Muscle layer of colon (tissue), 2 donors: ENCODE measurements at regions not wholly inside any gene's neighbourhood (a gene's known extent, or its start where the extent isn't known, plus 50 kb on each side); places are given as distances from the start of the nearest gene placed in this dataset.
"Not testable (repeated sequence)": the region's sequence is repeated elsewhere in the genome, so short reads cannot be mapped to it uniquely, and the experiment has no call there.

Experiments
- H3K27ac ChIP-seq: one replicate; pipeline ENCODE4 v1.7.0; 2013; ENCODE audit warnings: low read depth, mild to moderate bottlenecking, low read length, moderate library complexity
- H3K27me3 ChIP-seq, 2 donors: one replicate each; pipeline ENCODE4 v1.7.0; 2013; ENCODE audit warnings: low read length in 2 of 2, mild to moderate bottlenecking in 2 of 2; ENCODE audit not compliant: insufficient read depth in 2 of 2, control insufficient read depth in 1 of 2
- H3K36me3 ChIP-seq: one replicate; pipeline ENCODE4 v1.7.0; 2013; ENCODE audit warnings: mild to moderate bottlenecking, low read length; ENCODE audit not compliant: insufficient read depth
- H3K4me1 ChIP-seq: one replicate; pipeline ENCODE4 v1.7.0; 2013; ENCODE audit warnings: mild to moderate bottlenecking, low read length; ENCODE audit not compliant: insufficient read depth
- H3K4me3 ChIP-seq, 2 donors: one replicate each; pipeline ENCODE4 v1.7.0; 2013; ENCODE audit warnings: low read length in 2 of 2, low read depth in 1 of 2, mild to moderate bottlenecking in 1 of 2, moderate library complexity in 1 of 2
- H3K9ac ChIP-seq: one replicate; pipeline ENCODE4 v1.7.0; 2013; ENCODE audit warnings: low read length
- H3K9me3 ChIP-seq: one replicate; pipeline ENCODE4 v1.7.0; 2013; ENCODE audit warnings: mild to moderate bottlenecking, low read length
- donor health status: abdominal sarcoma.
- donor health status: Adenocarcinoma of cecum.

GRCh38 chr5:82551840-82552385 is 273.8 kb upstream of the RPS23 start:
- H3K4me3 ChIP-seq: no peak overlapping the region
- no peaks in the 10 kb centered on the region for H3K27me3 ChIP-seq
- no peaks in the 10 kb centered on the region for H3K36me3 ChIP-seq
- no peaks in the 10 kb centered on the region for H3K9me3 ChIP-seq
- no peaks in the 10 kb centered on the region for H3K4me1 ChIP-seq
- no peak overlapping the region for H3K9ac ChIP-seq
- H3K27ac ChIP-seq: no peak overlapping the region

GRCh38 chr5:82551192-82551591 is 273.0 kb upstream of the RPS23 start:
- Histone ChIP-seq H3K9ac (no peak overlapping the region), H3K4me3 (no peak overlapping the region), H3K36me3 (no peaks in the 10 kb centered on the region), H3K27me3 (no peaks in the 10 kb centered on the region), H3K9me3 (no peaks in the 10 kb centered on the region), H3K27ac (no peak overlapping the region), H3K4me1 (no peaks in the 10 kb centered on the region)

GRCh38 chr5:82549263-82549662 is 271.1 kb upstream of the RPS23 start:
- no peaks in the 10 kb centered on the region for H3K9me3 ChIP-seq
- H3K4me3 ChIP-seq: no peak overlapping the region
- H3K9ac ChIP-seq: no peak overlapping the region
- H3K36me3 ChIP-seq: no peaks in the 10 kb centered on the region
- no peaks in the 10 kb centered on the region for H3K4me1 ChIP-seq
- H3K27me3 ChIP-seq: no peaks in the 10 kb centered on the region
- no peak overlapping the region for H3K27ac ChIP-seq

GRCh38 chr5:82544004-82544403 is 265.9 kb upstream of the RPS23 start:
- no peaks in the 10 kb centered on the region for H3K36me3 ChIP-seq
- H3K4me1 ChIP-seq: no peaks in the 10 kb centered on the region
- no peak overlapping the region for H3K4me3 ChIP-seq
- H3K9me3 ChIP-seq: no peaks in the 10 kb centered on the region
- H3K27ac ChIP-seq: no peak overlapping the region
- no peaks in the 10 kb centered on the region for H3K27me3 ChIP-seq
- H3K9ac ChIP-seq: no peak overlapping the region

- H3K27me3 ChIP-seq: no peaks in the 10 kb centered on the region
- H3K9me3 ChIP-seq: no peaks in the 10 kb centered on the region
- no peak overlapping the region for H3K27ac ChIP-seq
- no peak overlapping the region for H3K9ac ChIP-seq
- H3K4me3 ChIP-seq: no peak overlapping the region
- no peaks in the 10 kb centered on the region for H3K4me1 ChIP-seq
- no peaks in the 10 kb centered on the region for H3K36me3 ChIP-seq
These were observed 262.1 kb upstream of the RPS23 start for GRCh38 chr5:82540301-82540700.

GRCh38 chr5:82538339-82539034 is 260.3 kb upstream of the RPS23 start:
- Histone ChIP-seq H3K27ac (no peak overlapping the region), H3K4me1 (no peaks in the 10 kb centered on the region), H3K9me3 (no peaks in the 10 kb centered on the region), H3K4me3 (no peak overlapping the region), H3K36me3 (no peaks in the 10 kb centered on the region), H3K27me3 (no peaks in the 10 kb centered on the region), H3K9ac (no peak overlapping the region)

- Histone ChIP-seq H3K9ac (no peak overlapping the region), H3K4me1 (no peaks in the 10 kb centered on the region), H3K27me3 (no peaks in the 10 kb centered on the region), H3K36me3 (no peaks in the 10 kb centered on the region), H3K9me3 (no peaks in the 10 kb centered on the region), H3K4me3 (no peak overlapping the region), H3K27ac (no peak overlapping the region)
These were observed 259.6 kb upstream of the RPS23 start for GRCh38 chr5:82537687-82538306.

- H3K27me3 ChIP-seq: no peaks in the 10 kb centered on the region
- no peak overlapping the region for H3K4me3 ChIP-seq
These were observed 256.8 kb upstream of the RPS23 start for GRCh38 chr5:82534986-82535385.

GRCh38 chr5:82532075-82532474 is 253.9 kb upstream of the RPS23 start:
- not testable (repeated sequence) for H3K9me3 ChIP-seq, H3K36me3 ChIP-seq, H3K9ac ChIP-seq, H3K4me3 ChIP-seq, H3K4me1 ChIP-seq, H3K27ac ChIP-seq, H3K27me3 ChIP-seq

More at GRCh38 chr5:82534986-82535385, 256.8 kb upstream of the RPS23 start:
- Histone ChIP-seq H3K9me3 (no peaks in the 10 kb centered on the region), H3K36me3 (no peaks in the 10 kb centered on the region), H3K9ac (no peak overlapping the region), H3K27ac (no peak overlapping the region), H3K4me1 (no peaks in the 10 kb centered on the region)

GRCh38 chr5:82526540-82526939 is 248.4 kb upstream of the RPS23 start:
- Histone ChIP-seq H3K4me3 (no peak overlapping the region), H3K4me1 (no peaks in the 10 kb centered on the region), H3K27me3 (no peaks in the 10 kb centered on the region), H3K9me3 (no peaks in the 10 kb centered on the region), H3K27ac (no peak overlapping the region), H3K36me3 (no peaks in the 10 kb centered on the region), H3K9ac (no peak overlapping the region)

- H3K9me3 ChIP-seq: no peaks in the 10 kb centered on the region
- H3K4me1 ChIP-seq: no peaks in the 10 kb centered on the region
- H3K9ac ChIP-seq: no peak overlapping the region
- H3K4me3 ChIP-seq: no peak overlapping the region
- H3K27me3 ChIP-seq: no peaks in the 10 kb centered on the region
- no peaks in the 10 kb centered on the region for H3K36me3 ChIP-seq
- H3K27ac ChIP-seq: no peak overlapping the region
These were observed 247.5 kb upstream of the RPS23 start for GRCh38 chr5:82525626-82526025.

GRCh38 chr5:82523633-82524032 is 245.5 kb upstream of the RPS23 start:
- no peaks in the 10 kb centered on the region for H3K9me3 ChIP-seq
- H3K4me1 ChIP-seq: no peaks in the 10 kb centered on the region
- no peaks in the 10 kb centered on the region for H3K27me3 ChIP-seq
- no peaks in the 10 kb centered on the region for H3K36me3 ChIP-seq
- no peak overlapping the region for H3K4me3 ChIP-seq
- no peak overlapping the region for H3K27ac ChIP-seq
- H3K9ac ChIP-seq: no peak overlapping the region
